Suprapubic skin (tissue), 4 donors: ENCODE measurements at regions not wholly inside any gene's neighbourhood (a gene's known extent, or its start where the extent isn't known, plus 50 kb on each side); places are given as distances from the start of the nearest gene placed in this dataset.

Source experiments
- POLR2A ChIP-seq, 2 donors: fragments of 450-650 bp; IDR thresholded peaks; one replicate each; pipeline ENCODE4 v1.6.1; 2017; ENCODE audit warnings: antibody characterized with exemption in 2 of 2, mild to moderate bottlenecking in 2 of 2, moderate library complexity in 2 of 2
- POLR2AphosphoS5 ChIP-seq, 3 donors: sonication (generic); formaldehyde crosslinking; IDR thresholded peaks; one replicate each; pipeline ENCODE4 v1.6.1; 2017; ENCODE audit warnings: antibody characterized with exemption in 3 of 3
- TF ChIP-seq, protein P1 (sequence below), 2 donors: fragments of 200-600 bp in 1 of 2; fragments of 450-650 bp in 1 of 2; sonication (generic) in 1 of 2; IDR thresholded peaks; one replicate each; pipeline ENCODE4 v1.5.1; 2016 to 2019; ENCODE audit warnings: antibody characterized with exemption in 2 of 2, mild to moderate bottlenecking in 1 of 2, moderate library complexity in 1 of 2

DNA sequence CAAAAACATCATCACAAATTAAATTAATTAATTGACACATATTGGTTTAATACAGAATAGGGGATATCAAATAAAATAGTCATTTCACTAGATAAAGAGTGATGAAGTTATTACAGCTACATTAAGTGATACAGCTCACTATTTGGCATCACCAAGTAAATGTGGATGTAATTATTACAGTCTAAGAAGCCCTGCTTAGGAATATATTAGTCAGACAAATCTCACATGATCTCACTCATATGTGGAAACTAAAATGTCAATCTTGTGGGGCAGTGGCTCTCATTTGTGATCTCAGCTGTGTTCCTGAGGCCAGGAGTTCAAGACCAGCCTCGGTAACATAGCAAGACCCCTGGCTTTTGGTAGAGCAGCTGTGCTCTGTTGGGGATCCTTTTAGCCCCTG is 233.4 kb upstream of the RGMB start:
- TF ChIP-seq, protein P1, sequence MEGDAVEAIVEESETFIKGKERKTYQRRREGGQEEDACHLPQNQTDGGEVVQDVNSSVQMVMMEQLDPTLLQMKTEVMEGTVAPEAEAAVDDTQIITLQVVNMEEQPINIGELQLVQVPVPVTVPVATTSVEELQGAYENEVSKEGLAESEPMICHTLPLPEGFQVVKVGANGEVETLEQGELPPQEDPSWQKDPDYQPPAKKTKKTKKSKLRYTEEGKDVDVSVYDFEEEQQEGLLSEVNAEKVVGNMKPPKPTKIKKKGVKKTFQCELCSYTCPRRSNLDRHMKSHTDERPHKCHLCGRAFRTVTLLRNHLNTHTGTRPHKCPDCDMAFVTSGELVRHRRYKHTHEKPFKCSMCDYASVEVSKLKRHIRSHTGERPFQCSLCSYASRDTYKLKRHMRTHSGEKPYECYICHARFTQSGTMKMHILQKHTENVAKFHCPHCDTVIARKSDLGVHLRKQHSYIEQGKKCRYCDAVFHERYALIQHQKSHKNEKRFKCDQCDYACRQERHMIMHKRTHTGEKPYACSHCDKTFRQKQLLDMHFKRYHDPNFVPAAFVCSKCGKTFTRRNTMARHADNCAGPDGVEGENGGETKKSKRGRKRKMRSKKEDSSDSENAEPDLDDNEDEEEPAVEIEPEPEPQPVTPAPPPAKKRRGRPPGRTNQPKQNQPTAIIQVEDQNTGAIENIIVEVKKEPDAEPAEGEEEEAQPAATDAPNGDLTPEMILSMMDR (IDR thresholded peaks at IDR 0.05): no peak
- no peak for TF ChIP-seq POLR2AphosphoS5 (IDR thresholded peaks at IDR 0.05)
- TF ChIP-seq POLR2A (IDR thresholded peaks at IDR 0.05): no peak
